GM23338 (cell line): ENCODE measurements at regions not wholly inside any gene's neighbourhood (a gene's known extent, or its start where the extent isn't known, plus 50 kb on each side); places are given as distances from the start of the nearest gene placed in this dataset.

Source experiments
- CREB1 ChIP-seq: fragments of 250-450 bp; sonication (Bioruptor Pico); IDR thresholded peaks from 2 replicates; pipeline ENCODE4 v1.5.0; 2020; ENCODE audit warnings: low read depth, mild to moderate bottlenecking, moderate library complexity
- EZH2 ChIP-seq: fragments of 200-600 bp; sonication (generic); IDR thresholded peaks from one replicate; pipeline ENCODE4 v1.8.0; 2017; ENCODE audit warnings: antibody characterized with exemption, mild to moderate bottlenecking, low read depth; ENCODE audit not compliant: unreplicated experiment
- EZH2phosphoT487 ChIP-seq: fragments of 200-600 bp; sonication (generic); IDR thresholded peaks from one replicate; pipeline ENCODE4 v1.8.1; 2018; ENCODE audit warnings: antibody characterized with exemption; ENCODE audit not compliant: unreplicated experiment
- JUNB ChIP-seq: IDR thresholded peaks from one replicate; pipeline ENCODE4 v1.6.1; 2016; ENCODE audit warnings: antibody characterized with exemption; ENCODE audit not compliant: unreplicated experiment
- NANOG ChIP-seq: IDR thresholded peaks from 2 replicates; pipeline ENCODE4 v1.6.1; 2016; ENCODE audit warnings: antibody characterized with exemption, borderline replicate concordance
- POLR2AphosphoS5 ChIP-seq: IDR thresholded peaks from 2 replicates; pipeline ENCODE4 v1.6.1; 2016; ENCODE audit warnings: antibody characterized with exemption, low read depth
- STAT1 ChIP-seq: IDR thresholded peaks from one replicate; pipeline ENCODE4 v1.6.1; 2016; ENCODE audit warnings: antibody characterized with exemption; ENCODE audit not compliant: unreplicated experiment
- ZNF114 ChIP-seq: fragments of 250-450 bp; sonication (Bioruptor Pico); IDR thresholded peaks from 2 replicates; pipeline ENCODE4 v1.5.0; 2020; ENCODE audit warnings: mild to moderate bottlenecking, moderate library complexity
- ZNF462 ChIP-seq: fragments of 250-450 bp; sonication (Bioruptor Pico); IDR thresholded peaks from 2 replicates; pipeline ENCODE4 v1.5.0; 2020; ENCODE audit warnings: mild to moderate bottlenecking, moderate library complexity
- TF ChIP-seq, protein P1 (sequence below), 2 experiments: fragments of 200-600 bp in 1 of 2; sonication (generic) in 1 of 2; conservative IDR thresholded peaks; 2 replicates each; pipeline versions ENCODE4 v1.5.1 to v1.6.1; 2016 to 2017; ENCODE audit warnings: antibody characterized with exemption in 2 of 2, low read depth in 2 of 2, mild to moderate bottlenecking in 2 of 2, moderate library complexity in 1 of 2
- TF ChIP-seq, protein P2 (sequence below): IDR thresholded peaks from one replicate; pipeline ENCODE4 v1.6.1; 2018; ENCODE audit warnings: antibody characterized with exemption; ENCODE audit not compliant: unreplicated experiment
- TF ChIP-seq, protein P3 (sequence below): IDR thresholded peaks from 2 replicates; pipeline ENCODE4 v1.6.1; 2016; ENCODE audit warnings: antibody characterized with exemption

- TF ChIP-seq, protein P1, sequence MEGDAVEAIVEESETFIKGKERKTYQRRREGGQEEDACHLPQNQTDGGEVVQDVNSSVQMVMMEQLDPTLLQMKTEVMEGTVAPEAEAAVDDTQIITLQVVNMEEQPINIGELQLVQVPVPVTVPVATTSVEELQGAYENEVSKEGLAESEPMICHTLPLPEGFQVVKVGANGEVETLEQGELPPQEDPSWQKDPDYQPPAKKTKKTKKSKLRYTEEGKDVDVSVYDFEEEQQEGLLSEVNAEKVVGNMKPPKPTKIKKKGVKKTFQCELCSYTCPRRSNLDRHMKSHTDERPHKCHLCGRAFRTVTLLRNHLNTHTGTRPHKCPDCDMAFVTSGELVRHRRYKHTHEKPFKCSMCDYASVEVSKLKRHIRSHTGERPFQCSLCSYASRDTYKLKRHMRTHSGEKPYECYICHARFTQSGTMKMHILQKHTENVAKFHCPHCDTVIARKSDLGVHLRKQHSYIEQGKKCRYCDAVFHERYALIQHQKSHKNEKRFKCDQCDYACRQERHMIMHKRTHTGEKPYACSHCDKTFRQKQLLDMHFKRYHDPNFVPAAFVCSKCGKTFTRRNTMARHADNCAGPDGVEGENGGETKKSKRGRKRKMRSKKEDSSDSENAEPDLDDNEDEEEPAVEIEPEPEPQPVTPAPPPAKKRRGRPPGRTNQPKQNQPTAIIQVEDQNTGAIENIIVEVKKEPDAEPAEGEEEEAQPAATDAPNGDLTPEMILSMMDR (conservative IDR thresholded peaks at IDR 0.05; ENCODE audit: low read depth in 2 of 2), result no peak
- TF ChIP-seq, protein P2, sequence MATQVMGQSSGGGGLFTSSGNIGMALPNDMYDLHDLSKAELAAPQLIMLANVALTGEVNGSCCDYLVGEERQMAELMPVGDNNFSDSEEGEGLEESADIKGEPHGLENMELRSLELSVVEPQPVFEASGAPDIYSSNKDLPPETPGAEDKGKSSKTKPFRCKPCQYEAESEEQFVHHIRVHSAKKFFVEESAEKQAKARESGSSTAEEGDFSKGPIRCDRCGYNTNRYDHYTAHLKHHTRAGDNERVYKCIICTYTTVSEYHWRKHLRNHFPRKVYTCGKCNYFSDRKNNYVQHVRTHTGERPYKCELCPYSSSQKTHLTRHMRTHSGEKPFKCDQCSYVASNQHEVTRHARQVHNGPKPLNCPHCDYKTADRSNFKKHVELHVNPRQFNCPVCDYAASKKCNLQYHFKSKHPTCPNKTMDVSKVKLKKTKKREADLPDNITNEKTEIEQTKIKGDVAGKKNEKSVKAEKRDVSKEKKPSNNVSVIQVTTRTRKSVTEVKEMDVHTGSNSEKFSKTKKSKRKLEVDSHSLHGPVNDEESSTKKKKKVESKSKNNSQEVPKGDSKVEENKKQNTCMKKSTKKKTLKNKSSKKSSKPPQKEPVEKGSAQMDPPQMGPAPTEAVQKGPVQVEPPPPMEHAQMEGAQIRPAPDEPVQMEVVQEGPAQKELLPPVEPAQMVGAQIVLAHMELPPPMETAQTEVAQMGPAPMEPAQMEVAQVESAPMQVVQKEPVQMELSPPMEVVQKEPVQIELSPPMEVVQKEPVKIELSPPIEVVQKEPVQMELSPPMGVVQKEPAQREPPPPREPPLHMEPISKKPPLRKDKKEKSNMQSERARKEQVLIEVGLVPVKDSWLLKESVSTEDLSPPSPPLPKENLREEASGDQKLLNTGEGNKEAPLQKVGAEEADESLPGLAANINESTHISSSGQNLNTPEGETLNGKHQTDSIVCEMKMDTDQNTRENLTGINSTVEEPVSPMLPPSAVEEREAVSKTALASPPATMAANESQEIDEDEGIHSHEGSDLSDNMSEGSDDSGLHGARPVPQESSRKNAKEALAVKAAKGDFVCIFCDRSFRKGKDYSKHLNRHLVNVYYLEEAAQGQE, result no peak
- TF ChIP-seq EZH2phosphoT487, result no peak
- no peak for TF ChIP-seq EZH2
- no peak for TF ChIP-seq STAT1
- no peak for TF ChIP-seq POLR2AphosphoS5
- no peak for TF ChIP-seq NANOG
- no peak for TF ChIP-seq ZNF114 (CRISPR knock-in tag)
- no peak for TF ChIP-seq JUNB
- TF ChIP-seq, protein P3, sequence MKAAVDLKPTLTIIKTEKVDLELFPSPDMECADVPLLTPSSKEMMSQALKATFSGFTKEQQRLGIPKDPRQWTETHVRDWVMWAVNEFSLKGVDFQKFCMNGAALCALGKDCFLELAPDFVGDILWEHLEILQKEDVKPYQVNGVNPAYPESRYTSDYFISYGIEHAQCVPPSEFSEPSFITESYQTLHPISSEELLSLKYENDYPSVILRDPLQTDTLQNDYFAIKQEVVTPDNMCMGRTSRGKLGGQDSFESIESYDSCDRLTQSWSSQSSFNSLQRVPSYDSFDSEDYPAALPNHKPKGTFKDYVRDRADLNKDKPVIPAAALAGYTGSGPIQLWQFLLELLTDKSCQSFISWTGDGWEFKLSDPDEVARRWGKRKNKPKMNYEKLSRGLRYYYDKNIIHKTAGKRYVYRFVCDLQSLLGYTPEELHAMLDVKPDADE, result no peak
- no peak for TF ChIP-seq ZNF462 (CRISPR knock-in tag)
- no peak for TF ChIP-seq CREB1 (CRISPR knock-in tag)
Measured at GRCh38 chr11:26779074-26779865, 57.4 kb upstream of the SLC5A12 start.
